ENCODE measurements at regions not wholly inside any gene's neighbourhood (a gene's known extent, or its start where the extent isn't known, plus 50 kb on each side); places are given as distances from the start of the nearest gene placed in this dataset.

DNA sequence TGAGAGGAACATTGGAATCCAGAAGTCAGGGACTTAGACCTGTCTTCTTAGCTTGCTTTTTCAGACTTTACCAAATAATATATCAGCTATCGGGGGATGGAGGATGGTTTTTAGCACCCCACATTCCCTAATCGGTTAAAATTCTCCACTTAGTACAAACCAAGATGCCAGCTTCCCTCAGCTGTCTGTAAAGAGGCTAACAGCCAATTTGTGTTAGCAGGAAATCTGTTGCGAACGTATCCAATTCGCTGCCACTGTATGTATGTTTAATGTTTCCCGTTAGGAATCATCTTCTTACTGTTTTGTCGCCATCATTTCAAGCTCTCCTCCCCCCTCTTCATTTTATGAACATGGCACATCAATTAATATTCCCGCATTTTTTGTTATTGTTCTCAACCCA lies 289.0 kb downstream of the BCL11B start:
- Histone ChIP-seq H3K36me3 (ENCODE audit: low read depth) (no peaks in the 10 kb centered on the region), H3K4me2 (ENCODE audit: unreplicated experiment) (no peak overlapping the region), H3F3A (ENCODE audit: insufficient read depth) (no peaks in the 10 kb centered on the region), H3K9me2 (ENCODE audit: insufficient read depth) (no peaks in the 10 kb centered on the region), H3K27ac (no peak overlapping the region), H3K9me3 (ENCODE audit: low read depth) (no peaks in the 10 kb centered on the region), H3K27me3 (replicated peaks; ENCODE audit: insufficient read depth) (no peaks in the 10 kb centered on the region), H4K20me1 (ENCODE audit: insufficient read depth) (no peaks in the 10 kb centered on the region), H2AFZ (no peak overlapping the region), H3K79me2 (ENCODE audit: insufficient read depth) (no peaks in the 10 kb centered on the region), H3K4me1 (ENCODE audit: insufficient read depth) (no peaks in the 10 kb centered on the region), H3K9ac (no peak overlapping the region), H3K4me3 (no peak overlapping the region)
- 42 to 45% methylated on average over 8 of the region's 8 CpGs for WGBS, 2 experiments (ENCODE audit: low coverage in 1 of 2, low lambda C conversion rate in 2 of 2, missing lambda C conversion rate in 2 of 2)
- TF ChIP-seq EZH2 (IDR thresholded peaks at IDR 0.05; ENCODE audit: insufficient read depth, poor library complexity, severe bottlenecking) (no peak), EZH2phosphoT487 (IDR thresholded peaks at IDR 0.05; ENCODE audit: insufficient read depth, low read depth) (no peak)
- no peak for DNase-seq
- in situ Hi-C loops (cut with MboI), result no loop called here

DNA sequence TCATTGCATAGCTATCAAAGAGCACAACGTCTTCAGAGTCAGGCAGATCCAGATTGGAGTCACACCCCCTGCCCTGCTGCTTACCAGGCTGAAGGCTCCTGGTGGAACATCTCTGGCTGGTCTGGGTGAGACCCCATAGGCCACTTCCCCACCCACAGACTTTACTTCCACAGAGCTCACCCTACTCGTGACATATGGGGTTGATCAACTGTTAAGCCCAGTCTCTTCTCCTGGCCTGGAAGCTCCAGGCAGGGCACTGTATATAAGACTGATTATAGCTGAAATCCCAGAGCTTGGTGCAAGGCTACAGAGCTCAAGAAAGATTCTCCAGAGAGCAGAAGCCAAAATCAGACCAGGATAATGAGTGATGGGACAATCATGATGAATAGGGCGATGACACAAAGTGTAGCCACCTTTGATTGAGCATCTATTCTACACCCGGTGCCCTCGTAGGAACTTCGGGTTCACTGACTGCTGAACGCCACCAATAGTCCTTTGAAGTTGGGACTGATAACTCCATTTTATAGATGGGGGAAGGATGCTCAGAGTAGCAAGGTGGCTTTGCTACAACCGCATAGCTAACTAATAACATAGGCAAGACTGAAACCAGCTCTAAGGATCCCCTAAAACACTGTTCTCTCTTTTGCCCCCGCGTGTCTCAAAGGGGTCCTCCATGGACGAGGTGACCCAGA lies 287.8 kb downstream of the BCL11B start:
- Histone ChIP-seq H3K4me2 (ENCODE audit: unreplicated experiment) (no peak overlapping the region), H2AFZ (no peak overlapping the region), H3K27me3 (replicated peaks; ENCODE audit: insufficient read depth) (no peaks in the 10 kb centered on the region), H3F3A (ENCODE audit: insufficient read depth) (no peaks in the 10 kb centered on the region), H3K9me2 (ENCODE audit: insufficient read depth) (no peaks in the 10 kb centered on the region), H3K79me2 (ENCODE audit: insufficient read depth) (no peaks in the 10 kb centered on the region), H3K9me3 (ENCODE audit: low read depth) (no peaks in the 10 kb centered on the region), H3K4me3 (no peak overlapping the region), H3K36me3 (ENCODE audit: low read depth) (no peaks in the 10 kb centered on the region), H3K27ac (no peak overlapping the region), H3K9ac (no peak overlapping the region), H4K20me1 (ENCODE audit: insufficient read depth) (no peaks in the 10 kb centered on the region), H3K4me1 (ENCODE audit: insufficient read depth) (no peaks in the 10 kb centered on the region)
- TF ChIP-seq EZH2 (IDR thresholded peaks at IDR 0.05; ENCODE audit: insufficient read depth, poor library complexity, severe bottlenecking), result no peak
- TF ChIP-seq EZH2phosphoT487 (IDR thresholded peaks at IDR 0.05; ENCODE audit: insufficient read depth, low read depth), result no peak
- DNase-seq, result no peak
- in situ Hi-C loops (cut with MboI), result no loop called here
- 57 to 59% methylated on average over 11 of the region's 11 CpGs for WGBS, 2 experiments (ENCODE audit: low coverage in 1 of 2, low lambda C conversion rate in 2 of 2, missing lambda C conversion rate in 2 of 2)

DNA sequence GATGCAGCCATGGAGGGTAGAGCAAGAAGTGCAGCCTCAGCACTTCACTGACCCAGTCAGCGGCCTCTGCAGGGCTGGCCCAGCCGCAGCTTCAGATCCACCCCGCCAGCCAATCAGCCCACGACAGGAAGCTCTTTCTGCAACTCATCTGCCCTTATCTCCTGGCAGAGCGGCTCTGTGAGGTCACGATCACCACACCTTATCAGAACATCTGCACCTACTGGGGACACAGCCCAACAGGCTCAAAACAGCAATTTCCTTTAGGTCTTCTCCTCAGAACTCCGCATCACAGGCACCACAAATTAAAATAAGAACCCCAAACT lies 287.3 kb downstream of the BCL11B start:
- TF ChIP-seq EZH2phosphoT487 (IDR thresholded peaks at IDR 0.05; ENCODE audit: insufficient read depth, low read depth) (no peak), EZH2 (IDR thresholded peaks at IDR 0.05; ENCODE audit: insufficient read depth, poor library complexity, severe bottlenecking) (no peak)
- H3F3A ChIP-seq (ENCODE audit: insufficient read depth), result no peaks in the 10 kb centered on the region
- DNase-seq, result no peak
- H3K9me2 ChIP-seq (ENCODE audit: insufficient read depth), result no peaks in the 10 kb centered on the region
- H4K20me1 ChIP-seq (ENCODE audit: insufficient read depth), result no peaks in the 10 kb centered on the region
- H3K4me1 ChIP-seq (ENCODE audit: insufficient read depth), result no peaks in the 10 kb centered on the region
- H3K27me3 ChIP-seq (replicated peaks; ENCODE audit: insufficient read depth), result no peaks in the 10 kb centered on the region
- no peaks in the 10 kb centered on the region for H3K36me3 ChIP-seq (ENCODE audit: low read depth)
- WGBS, 2 experiments (ENCODE audit: low coverage in 1 of 2, low lambda C conversion rate in 2 of 2, missing lambda C conversion rate in 2 of 2), result 72 to 82% methylated on average over 7 of the region's 7 CpGs
- no peak overlapping the region for H3K4me3 ChIP-seq
- no peaks in the 10 kb centered on the region for H3K9me3 ChIP-seq (ENCODE audit: low read depth)
- no peaks in the 10 kb centered on the region for H3K79me2 ChIP-seq (ENCODE audit: insufficient read depth)
- no peak overlapping the region for H2AFZ ChIP-seq
- in situ Hi-C loops (cut with MboI), result no loop called here
- no peak overlapping the region for H3K4me2 ChIP-seq (ENCODE audit: unreplicated experiment)
- no peak overlapping the region for H3K27ac ChIP-seq
- H3K9ac ChIP-seq, result no peak overlapping the region

DNA sequence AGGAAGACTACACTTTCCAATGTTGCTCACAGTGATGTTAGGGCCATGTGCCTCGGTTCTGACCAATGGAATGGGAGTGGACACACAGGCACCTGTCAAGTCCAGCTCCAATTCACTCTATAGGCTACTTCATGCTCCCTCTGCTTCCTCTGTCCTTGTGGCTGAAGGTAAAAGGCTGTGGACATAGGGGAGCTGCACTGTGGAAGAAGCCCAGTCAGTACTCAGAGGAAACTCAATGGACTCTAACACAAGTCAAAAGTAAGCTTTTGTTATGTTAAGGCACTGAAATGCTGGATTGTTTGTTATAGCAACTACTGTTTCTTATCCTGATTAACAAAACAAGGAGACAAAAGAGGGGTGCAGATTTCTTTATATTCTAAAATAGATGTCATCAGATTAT lies 278.2 kb downstream of the BCL11B start:
- no peaks in the 10 kb centered on the region for H4K20me1 ChIP-seq (ENCODE audit: insufficient read depth)
- H3F3A ChIP-seq (ENCODE audit: insufficient read depth), result no peaks in the 10 kb centered on the region
- H3K9ac ChIP-seq, result no peak overlapping the region
- no peaks in the 10 kb centered on the region for H3K9me2 ChIP-seq (ENCODE audit: insufficient read depth)
- no peaks in the 10 kb centered on the region for H3K9me3 ChIP-seq (ENCODE audit: low read depth)
- DNase-seq, result no peak
- H3K4me3 ChIP-seq, result no peak overlapping the region
- 29 to 50% methylated on average over 1 of the region's 1 CpG for WGBS, 2 experiments (ENCODE audit: low coverage in 1 of 2, low lambda C conversion rate in 2 of 2, missing lambda C conversion rate in 2 of 2)
- H3K4me2 ChIP-seq (ENCODE audit: unreplicated experiment), result no peak overlapping the region
- no peaks in the 10 kb centered on the region for H3K4me1 ChIP-seq (ENCODE audit: insufficient read depth)
- H3K27ac ChIP-seq, result no peak overlapping the region
- no peaks in the 10 kb centered on the region for H3K79me2 ChIP-seq (ENCODE audit: insufficient read depth)
- in situ Hi-C loops (cut with MboI), result no loop called here
- no peak overlapping the region for H2AFZ ChIP-seq
- TF ChIP-seq EZH2 (IDR thresholded peaks at IDR 0.05; ENCODE audit: insufficient read depth, poor library complexity, severe bottlenecking), result no peak
- TF ChIP-seq EZH2phosphoT487 (IDR thresholded peaks at IDR 0.05; ENCODE audit: insufficient read depth, low read depth), result no peak
- H3K27me3 ChIP-seq (replicated peaks; ENCODE audit: insufficient read depth), result no peaks in the 10 kb centered on the region
- H3K36me3 ChIP-seq (ENCODE audit: low read depth), result no peaks in the 10 kb centered on the region

DNA sequence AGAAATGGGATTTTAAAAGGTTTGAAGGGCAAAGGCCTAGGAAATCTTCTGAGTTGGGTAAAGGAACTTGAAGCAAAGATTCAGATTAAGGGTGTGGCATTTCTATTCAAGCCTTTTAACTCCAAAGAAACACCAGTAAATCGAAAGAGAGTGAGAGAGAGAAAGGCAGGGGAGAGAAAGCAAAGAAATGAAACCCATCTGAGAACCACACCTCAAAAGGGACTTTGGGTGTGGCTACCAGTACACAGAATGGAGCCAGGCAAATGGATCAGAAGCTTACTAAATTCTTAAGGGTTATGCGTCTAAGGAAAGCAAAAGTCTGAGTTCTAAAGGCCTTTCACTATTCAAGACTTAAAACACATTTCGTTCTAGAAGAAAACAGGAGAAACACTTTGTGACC lies 277.4 kb downstream of the BCL11B start:
- Histone ChIP-seq H3K4me2 (ENCODE audit: unreplicated experiment) (no peak overlapping the region), H2AFZ (no peak overlapping the region), H4K20me1 (ENCODE audit: insufficient read depth) (no peaks in the 10 kb centered on the region), H3K27me3 (replicated peaks; ENCODE audit: insufficient read depth) (no peaks in the 10 kb centered on the region), H3K4me3 (no peak overlapping the region), H3K79me2 (ENCODE audit: insufficient read depth) (no peaks in the 10 kb centered on the region), H3K27ac (no peak overlapping the region), H3K9me2 (ENCODE audit: insufficient read depth) (no peaks in the 10 kb centered on the region), H3K4me1 (ENCODE audit: insufficient read depth) (no peaks in the 10 kb centered on the region), H3K9ac (no peak overlapping the region), H3F3A (ENCODE audit: insufficient read depth) (no peaks in the 10 kb centered on the region), H3K9me3 (ENCODE audit: low read depth) (no peaks in the 10 kb centered on the region), H3K36me3 (ENCODE audit: low read depth) (no peaks in the 10 kb centered on the region)
- in situ Hi-C loops (cut with MboI), result no loop called here
- no peak for DNase-seq
- WGBS, 2 experiments (ENCODE audit: low coverage in 1 of 2, low lambda C conversion rate in 2 of 2, missing lambda C conversion rate in 2 of 2), result 13 to 15% methylated on average over 3 of the region's 3 CpGs
- TF ChIP-seq EZH2 (IDR thresholded peaks at IDR 0.05; ENCODE audit: insufficient read depth, poor library complexity, severe bottlenecking) (no peak), EZH2phosphoT487 (IDR thresholded peaks at IDR 0.05; ENCODE audit: insufficient read depth, low read depth) (no peak)

Measured in GM23248 (cell line).